ENCODE measurements at regions not wholly inside any gene's neighbourhood (a gene's known extent, or its start where the extent isn't known, plus 50 kb on each side); places are given as distances from the start of the nearest gene placed in this dataset.

DNA sequence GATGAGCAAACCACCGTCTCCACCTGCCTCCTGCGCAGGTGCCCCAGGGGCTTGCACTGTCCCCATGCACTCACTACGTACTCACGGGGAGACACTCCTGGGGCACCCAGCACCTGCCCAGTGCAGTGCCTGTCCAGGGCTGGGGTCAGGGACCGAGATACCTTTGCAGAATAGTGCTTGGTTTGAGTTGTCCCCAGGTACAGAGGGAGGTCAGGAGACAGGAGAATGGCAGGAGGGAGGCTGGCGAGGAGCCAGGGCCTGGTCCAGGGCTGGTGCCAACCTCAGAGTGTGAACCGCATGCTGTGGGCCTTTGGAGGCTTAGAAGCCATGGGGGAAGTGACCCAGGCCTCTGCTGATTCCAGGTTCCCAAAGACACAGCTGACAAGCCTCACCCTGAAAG lies 110.1 kb upstream of the GPR26 start:
- no peaks in the 10 kb centered on the region for H3K4me1 ChIP-seq (ENCODE audit: control insufficient read depth, insufficient read depth, low read length)
- CTCF ChIA-PET: interaction anchor here (0.6 to 3.5 kb wide), 2 partner anchors 512 to 536 kb away, joined by 4 to 32 read pairs; no protein-coding TSS in a partner anchor
- no peak overlapping the region for H3K27ac ChIP-seq (ENCODE audit: extremely low read depth, low read depth, low read length)
- H3K9me3 ChIP-seq (ENCODE audit: control insufficient read depth, insufficient read depth, low read depth, low read length): no peaks in the 10 kb centered on the region
- no peak overlapping the region for H3K4me3 ChIP-seq (ENCODE audit: low read depth, low read length)
- TF ChIP-seq ZNF23 (tag by site-specific recombination; IDR thresholded peaks at IDR 0.05; ENCODE audit: borderline replicate concordance) (no peak), SP3 (tag by site-specific recombination; IDR thresholded peaks at IDR 0.05) (no peak), GFI1B (tag by site-specific recombination; IDR thresholded peaks at IDR 0.05) (no peak), ZNF169 (tag by site-specific recombination; IDR thresholded peaks at IDR 0.05) (no peak), BCL11A (tag by site-specific recombination; IDR thresholded peaks at IDR 0.05; ENCODE audit: low read depth) (no peak), ZNF366 (tag by site-specific recombination; conservative IDR thresholded peaks at IDR 0.05) (no peak), ZSCAN18 (tag by site-specific recombination; IDR thresholded peaks at IDR 0.05) (no peak), RBAK (tag by site-specific recombination; IDR thresholded peaks at IDR 0.05) (no peak)
- TF ChIP-seq, protein P1, sequence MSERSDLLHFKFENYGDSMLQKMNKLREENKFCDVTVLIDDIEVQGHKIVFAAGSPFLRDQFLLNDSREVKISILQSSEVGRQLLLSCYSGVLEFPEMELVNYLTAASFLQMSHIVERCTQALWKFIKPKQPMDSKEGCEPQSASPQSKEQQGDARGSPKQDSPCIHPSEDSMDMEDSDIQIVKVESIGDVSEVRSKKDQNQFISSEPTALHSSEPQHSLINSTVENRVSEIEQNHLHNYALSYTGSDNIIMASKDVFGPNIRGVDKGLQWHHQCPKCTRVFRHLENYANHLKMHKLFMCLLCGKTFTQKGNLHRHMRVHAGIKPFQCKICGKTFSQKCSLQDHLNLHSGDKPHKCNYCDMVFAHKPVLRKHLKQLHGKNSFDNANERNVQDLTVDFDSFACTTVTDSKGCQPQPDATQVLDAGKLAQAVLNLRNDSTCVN (tag by site-specific recombination; optimal IDR thresholded peaks at IDR 0.05): no peak
- TF ChIP-seq, protein P2, sequence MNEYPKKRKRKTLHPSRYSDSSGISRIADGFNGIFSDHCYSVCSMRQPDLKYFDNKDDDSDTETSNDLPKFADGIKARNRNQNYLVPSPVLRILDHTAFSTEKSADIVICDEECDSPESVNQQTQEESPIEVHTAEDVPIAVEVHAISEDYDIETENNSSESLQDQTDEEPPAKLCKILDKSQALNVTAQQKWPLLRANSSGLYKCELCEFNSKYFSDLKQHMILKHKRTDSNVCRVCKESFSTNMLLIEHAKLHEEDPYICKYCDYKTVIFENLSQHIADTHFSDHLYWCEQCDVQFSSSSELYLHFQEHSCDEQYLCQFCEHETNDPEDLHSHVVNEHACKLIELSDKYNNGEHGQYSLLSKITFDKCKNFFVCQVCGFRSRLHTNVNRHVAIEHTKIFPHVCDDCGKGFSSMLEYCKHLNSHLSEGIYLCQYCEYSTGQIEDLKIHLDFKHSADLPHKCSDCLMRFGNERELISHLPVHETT (tag by site-specific recombination; IDR thresholded peaks at IDR 0.05): no peak
- POLR2A ChIA-PET: no interaction called here
- H3K36me3 ChIP-seq (ENCODE audit: control insufficient read depth in 2 of 2, insufficient read depth in 1 of 2, low read length in 2 of 2): no peaks in the 10 kb centered on the region

DNA sequence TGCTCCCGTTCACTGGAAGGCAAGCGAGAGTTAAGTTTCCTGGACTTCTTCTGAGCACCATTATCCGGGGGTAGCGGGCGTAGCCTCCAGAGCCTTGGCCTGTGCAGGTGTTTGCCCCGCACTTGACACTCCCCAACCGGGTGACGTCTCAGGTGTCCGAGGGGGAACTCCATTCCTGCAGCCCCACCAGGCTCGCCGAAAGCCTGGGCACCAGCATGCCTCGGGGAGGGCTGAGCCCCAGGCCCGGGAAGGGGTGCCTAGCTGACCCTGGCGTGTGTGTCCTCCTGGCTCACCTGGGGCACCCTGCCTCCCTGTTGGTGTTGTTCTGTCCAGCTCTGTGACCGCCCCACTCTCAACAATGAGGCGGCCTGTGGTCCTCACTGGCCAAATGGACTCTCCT lies 109.4 kb upstream of the GPR26 start:
- CTCF ChIA-PET: interaction anchor here (0.6 to 3.5 kb wide), 2 partner anchors 512 to 537 kb away, joined by 4 to 32 read pairs; no protein-coding TSS in a partner anchor
- TF ChIP-seq GLI2 (tag by site-specific recombination; IDR thresholded peaks at IDR 0.05; ENCODE audit: borderline replicate concordance, low read depth) (no peak), ZNF561 (tag by site-specific recombination; IDR thresholded peaks at IDR 0.05; ENCODE audit: borderline replicate concordance) (no peak), ZBTB17 (tag by site-specific recombination; IDR thresholded peaks at IDR 0.05) (no peak), SCRT1 (tag by site-specific recombination; IDR thresholded peaks at IDR 0.05; ENCODE audit: borderline replicate concordance) (no peak), ZNF274 (IDR thresholded peaks at IDR 0.05; ENCODE audit: low read length) (no peak), ZNF274 (tag by site-specific recombination; IDR thresholded peaks at IDR 0.05; ENCODE audit: borderline replicate concordance) (no peak), ZNF629 (tag by site-specific recombination; IDR thresholded peaks at IDR 0.05) (no peak), ZNF654 (tag by site-specific recombination; IDR thresholded peaks at IDR 0.05; ENCODE audit: low read depth) (no peak), ZNF571 (tag by site-specific recombination; IDR thresholded peaks at IDR 0.05) (no peak), ZNF76 (tag by site-specific recombination; IDR thresholded peaks at IDR 0.05; ENCODE audit: borderline replicate concordance, low read depth) (no peak), ZFP41 (tag by site-specific recombination; IDR thresholded peaks at IDR 0.05; ENCODE audit: borderline replicate concordance) (no peak), ZBTB7A (tag by site-specific recombination; IDR thresholded peaks at IDR 0.05; ENCODE audit: low read depth) (no peak), ZNF555 (tag by site-specific recombination; conservative IDR thresholded peaks at IDR 0.05) (no peak), MZF1 (tag by site-specific recombination; IDR thresholded peaks at IDR 0.05; ENCODE audit: borderline replicate concordance) (no peak), OVOL3 (tag by site-specific recombination; IDR thresholded peaks at IDR 0.05) (no peak)
- TF ChIP-seq, protein P3, sequence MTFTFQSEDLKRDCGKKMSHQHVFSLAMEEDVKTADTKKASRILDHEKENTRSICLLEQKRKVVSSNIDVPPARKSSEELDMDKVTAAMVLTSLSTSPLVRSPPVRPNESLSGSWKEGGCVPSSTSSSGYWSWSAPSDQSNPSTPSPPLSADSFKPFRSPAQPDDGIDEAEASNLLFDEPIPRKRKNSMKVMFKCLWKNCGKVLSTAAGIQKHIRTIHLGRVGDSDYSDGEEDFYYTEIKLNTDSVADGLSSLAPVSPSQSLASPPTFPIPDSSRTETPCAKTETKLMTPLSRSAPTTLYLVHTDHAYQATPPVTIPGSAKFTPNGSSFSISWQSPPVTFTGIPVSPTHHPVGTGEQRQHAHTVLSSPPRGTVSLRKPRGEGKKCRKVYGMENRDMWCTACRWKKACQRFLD (tag by site-specific recombination; IDR thresholded peaks at IDR 0.05): no peak
- TF ChIP-seq, protein P4, sequence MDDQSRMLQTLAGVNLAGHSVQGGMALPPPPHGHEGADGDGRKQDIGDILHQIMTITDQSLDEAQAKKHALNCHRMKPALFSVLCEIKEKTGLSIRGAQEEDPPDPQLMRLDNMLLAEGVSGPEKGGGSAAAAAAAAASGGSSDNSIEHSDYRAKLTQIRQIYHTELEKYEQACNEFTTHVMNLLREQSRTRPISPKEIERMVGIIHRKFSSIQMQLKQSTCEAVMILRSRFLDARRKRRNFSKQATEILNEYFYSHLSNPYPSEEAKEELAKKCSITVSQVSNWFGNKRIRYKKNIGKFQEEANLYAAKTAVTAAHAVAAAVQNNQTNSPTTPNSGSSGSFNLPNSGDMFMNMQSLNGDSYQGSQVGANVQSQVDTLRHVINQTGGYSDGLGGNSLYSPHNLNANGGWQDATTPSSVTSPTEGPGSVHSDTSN (CRISPR knock-in tag; IDR thresholded peaks at IDR 0.05): no peak
- Histone ChIP-seq H3K4me3 (ENCODE audit: low read depth, low read length) (no peak overlapping the region), H3K9me3 (ENCODE audit: control insufficient read depth, insufficient read depth, low read depth, low read length) (no peaks in the 10 kb centered on the region), H3K36me3 (ENCODE audit: control insufficient read depth in 2 of 2, insufficient read depth in 1 of 2, low read length in 2 of 2) (no peaks in the 10 kb centered on the region), H3K27ac (ENCODE audit: extremely low read depth, low read depth, low read length) (no peak overlapping the region), H3K4me1 (ENCODE audit: control insufficient read depth, insufficient read depth, low read length) (no peaks in the 10 kb centered on the region)
- POLR2A ChIA-PET: no interaction called here

Measured in HEK293 (cell line).